ENCODE measurements at regions not wholly inside any gene's neighbourhood (a gene's known extent, or its start where the extent isn't known, plus 50 kb on each side); places are given as distances from the start of the nearest gene placed in this dataset.
"Not testable (repeated sequence)": the region's sequence is repeated elsewhere in the genome, so short reads cannot be mapped to it uniquely, and the experiment has no call there.

- DNase-seq (ENCODE audit: low read depth): no peak
- no peak overlapping the region for H3K4me3 ChIP-seq (ENCODE audit: low read length)
- TF ChIP-seq, protein P1, sequence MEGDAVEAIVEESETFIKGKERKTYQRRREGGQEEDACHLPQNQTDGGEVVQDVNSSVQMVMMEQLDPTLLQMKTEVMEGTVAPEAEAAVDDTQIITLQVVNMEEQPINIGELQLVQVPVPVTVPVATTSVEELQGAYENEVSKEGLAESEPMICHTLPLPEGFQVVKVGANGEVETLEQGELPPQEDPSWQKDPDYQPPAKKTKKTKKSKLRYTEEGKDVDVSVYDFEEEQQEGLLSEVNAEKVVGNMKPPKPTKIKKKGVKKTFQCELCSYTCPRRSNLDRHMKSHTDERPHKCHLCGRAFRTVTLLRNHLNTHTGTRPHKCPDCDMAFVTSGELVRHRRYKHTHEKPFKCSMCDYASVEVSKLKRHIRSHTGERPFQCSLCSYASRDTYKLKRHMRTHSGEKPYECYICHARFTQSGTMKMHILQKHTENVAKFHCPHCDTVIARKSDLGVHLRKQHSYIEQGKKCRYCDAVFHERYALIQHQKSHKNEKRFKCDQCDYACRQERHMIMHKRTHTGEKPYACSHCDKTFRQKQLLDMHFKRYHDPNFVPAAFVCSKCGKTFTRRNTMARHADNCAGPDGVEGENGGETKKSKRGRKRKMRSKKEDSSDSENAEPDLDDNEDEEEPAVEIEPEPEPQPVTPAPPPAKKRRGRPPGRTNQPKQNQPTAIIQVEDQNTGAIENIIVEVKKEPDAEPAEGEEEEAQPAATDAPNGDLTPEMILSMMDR (conservative IDR thresholded peaks at IDR 0.05; ENCODE audit: low read depth, low read length): no peak
Measured at GRCh38 chr1:61552630-61553305, 172.2 kb downstream of the TM2D1 start.

DNA sequence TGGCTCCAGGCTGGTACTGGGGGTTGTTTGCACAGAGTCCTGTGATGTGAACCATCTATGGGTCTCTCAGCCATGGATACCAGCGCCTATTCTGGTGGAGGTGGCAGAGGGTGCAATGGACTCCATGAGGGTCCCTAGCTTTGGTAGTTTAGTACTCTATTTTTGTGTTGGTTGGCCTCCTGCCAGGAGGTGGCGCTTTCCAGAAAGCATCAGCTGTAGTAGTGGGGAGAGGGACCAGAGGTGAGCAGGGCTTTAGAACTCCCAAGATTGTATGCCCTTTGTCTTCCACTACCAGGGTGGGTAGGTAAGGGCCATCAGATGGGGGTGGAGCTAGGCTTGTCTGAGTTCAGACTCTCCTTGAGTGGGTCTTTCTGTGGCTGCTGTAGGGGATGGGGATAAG is 177.6 kb downstream of the TM2D1 start:
- not testable (repeated sequence) for H3K4me3 ChIP-seq (ENCODE audit: low read length); DNase-seq (ENCODE audit: low read depth)

GRCh38 chr1:61544870-61545269 is 180.1 kb downstream of the TM2D1 start:
- not testable (repeated sequence) for DNase-seq (ENCODE audit: low read depth); H3K4me3 ChIP-seq (ENCODE audit: low read length)

DNA sequence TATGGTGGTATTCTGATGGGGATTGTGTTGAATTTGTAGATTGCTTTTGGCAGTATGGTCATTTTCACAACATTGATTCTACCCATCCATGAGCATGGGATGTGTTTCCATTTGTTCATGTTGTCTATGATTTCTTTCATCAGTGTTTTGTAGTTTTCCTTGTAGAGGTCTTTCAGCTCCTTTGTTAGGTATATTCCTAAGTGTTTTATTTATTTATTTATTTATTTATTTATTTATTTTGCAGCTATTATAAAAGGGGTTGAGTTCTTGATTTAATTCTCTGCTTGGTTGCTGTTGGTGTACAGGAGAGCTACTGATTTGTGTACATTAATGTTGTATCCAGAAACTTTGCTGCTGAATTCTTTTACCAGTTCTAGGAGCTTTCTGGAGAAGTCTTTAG is 181.4 kb downstream of the TM2D1 start:
- H3K4me3 ChIP-seq (ENCODE audit: low read length); DNase-seq (ENCODE audit: low read depth): not testable (repeated sequence)

- TF ChIP-seq, protein P1 (conservative IDR thresholded peaks at IDR 0.05; ENCODE audit: low read depth, low read length): no peak
- H3K4me3 ChIP-seq (ENCODE audit: low read length): no peak overlapping the region
- DNase-seq (ENCODE audit: low read depth): no peak
Measured at GRCh38 chr1:61539720-61540462, 185.1 kb downstream of the TM2D1 start.

GRCh38 chr1:61538228-61538627 is 186.7 kb downstream of the TM2D1 start:
- DNase-seq (ENCODE audit: low read depth): no peak
- TF ChIP-seq, protein P1 (conservative IDR thresholded peaks at IDR 0.05; ENCODE audit: low read depth, low read length): no peak

GRCh38 chr1:61536174-61537108 is 188.5 kb downstream of the TM2D1 start:
- H3K4me3 ChIP-seq (ENCODE audit: low read length): no peak overlapping the region
- no peak for DNase-seq (ENCODE audit: low read depth)
- TF ChIP-seq, protein P1 (conservative IDR thresholded peaks at IDR 0.05; ENCODE audit: low read depth, low read length): no peak

More at GRCh38 chr1:61538228-61538627, 186.7 kb downstream of the TM2D1 start:
- H3K4me3 ChIP-seq (ENCODE audit: low read length): no peak overlapping the region

DNA sequence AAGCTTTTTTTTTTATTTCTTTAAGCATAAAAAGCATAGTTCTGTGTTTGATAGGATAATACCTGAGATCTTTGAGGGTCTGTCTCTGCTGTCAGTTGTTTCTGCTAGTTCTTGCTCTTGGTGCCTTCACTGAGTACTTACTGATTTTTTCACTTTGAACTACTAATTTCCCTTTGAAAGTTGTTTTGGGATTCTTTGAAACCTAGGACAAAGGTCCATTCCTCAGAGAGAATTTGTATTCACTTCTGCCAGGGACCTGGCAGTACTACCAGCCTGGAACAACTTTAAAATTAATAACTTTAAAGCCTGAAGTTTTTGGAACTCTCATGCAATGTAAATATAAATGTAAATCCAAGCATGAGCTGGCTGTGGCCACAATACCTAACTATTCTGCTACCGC is 190.1 kb downstream of the TM2D1 start:
- no peak overlapping the region for H3K4me3 ChIP-seq (ENCODE audit: low read length)
- TF ChIP-seq, protein P1 (conservative IDR thresholded peaks at IDR 0.05; ENCODE audit: low read depth, low read length): no peak
- no peak for DNase-seq (ENCODE audit: low read depth)
